Esophagus (tissue), 2 donors: ENCODE measurements at regions not wholly inside any gene's neighbourhood (a gene's known extent, or its start where the extent isn't known, plus 50 kb on each side); places are given as distances from the start of the nearest gene placed in this dataset.
"Not testable (repeated sequence)": the region's sequence is repeated elsewhere in the genome, so short reads cannot be mapped to it uniquely, and the experiment has no call there.

Experiments used
- H3K27ac ChIP-seq, 2 donors: one replicate each; pipeline ENCODE4 v1.5.1; 2013; ENCODE audit warnings: low read depth in 2 of 2, mild to moderate bottlenecking in 2 of 2, inconsistent platforms in 1 of 2, low read length in 1 of 2, moderate library complexity in 1 of 2
- H3K27me3 ChIP-seq, 2 donors: one replicate each; pipeline ENCODE4 v1.6.1; 2013; ENCODE audit warnings: low read length in 2 of 2, control low read depth in 1 of 2, mild to moderate bottlenecking in 1 of 2; ENCODE audit not compliant: insufficient read depth in 2 of 2, control insufficient read depth in 1 of 2
- H3K36me3 ChIP-seq, 2 donors: one replicate each; pipeline ENCODE4 v1.6.1; 2013; ENCODE audit warnings: low read length in 1 of 2; ENCODE audit not compliant: control insufficient read depth in 2 of 2, insufficient read depth in 2 of 2
- H3K4me1 ChIP-seq, 2 donors: one replicate each; pipeline ENCODE4 v1.6.1; 2013; ENCODE audit warnings: low read length in 1 of 2; ENCODE audit not compliant: control insufficient read depth in 2 of 2, insufficient read depth in 2 of 2
- H3K4me3 ChIP-seq, 2 donors: one replicate each; pipeline ENCODE4 v1.5.1; 2013; ENCODE audit warnings: low read length in 2 of 2, mild to moderate bottlenecking in 2 of 2, low read depth in 1 of 2, moderate library complexity in 1 of 2
- H3K9me3 ChIP-seq, 2 donors: one replicate each; pipeline ENCODE4 v1.6.1; 2013; ENCODE audit warnings: mild to moderate bottlenecking in 2 of 2, low read depth in 1 of 2, low read length in 1 of 2, moderate library complexity in 1 of 2; ENCODE audit not compliant: control insufficient read depth in 2 of 2, insufficient read depth in 1 of 2
- WGBS, 2 donors: extraction: QIAGEN DNeasy Blood & Tissue Kit; methylation state at CpG; one replicate each; pipeline ENCODE4 v1.1.7; 2013; 5-methylcytosine and 5-hydroxymethylcytosine counted together
- donor health status: healthy with polysubstance abuse.
- donor health status: Bipolar disorder and iron deficiency.

DNA sequence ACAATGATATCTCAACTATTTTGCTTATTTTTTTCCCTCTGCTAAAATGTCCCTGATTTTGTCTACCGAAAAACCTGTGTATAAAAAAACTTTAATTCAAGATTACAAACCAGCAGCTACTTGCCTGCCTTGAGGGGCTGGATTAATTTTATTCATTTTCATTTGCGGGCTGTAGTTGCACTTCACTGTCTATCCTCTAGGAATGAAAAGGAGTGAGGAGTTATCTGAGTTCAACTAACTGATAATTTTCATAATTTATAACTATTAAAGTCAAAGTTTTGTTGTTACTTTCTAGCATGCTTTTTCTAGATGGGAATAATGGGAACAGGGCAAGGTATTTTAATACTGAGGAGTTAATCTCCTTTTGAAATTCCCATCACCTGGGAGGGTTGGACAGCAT lies 50.3 kb upstream of the AGTPBP1 start:
- not testable (repeated sequence) for H3K36me3 ChIP-seq, H3K4me1 ChIP-seq, H3K9me3 ChIP-seq, H3K27me3 ChIP-seq, H3K27ac ChIP-seq, H3K4me3 ChIP-seq
- WGBS, 2 donors = 38 to 54% methylated on average over 2 of the region's 2 CpGs

GRCh38 chr9:85802978-85803695 lies 61.4 kb upstream of the AGTPBP1 start:
- not testable (repeated sequence) for H3K9me3 ChIP-seq, H3K27me3 ChIP-seq, H3K4me1 ChIP-seq, H3K36me3 ChIP-seq, H3K4me3 ChIP-seq, H3K27ac ChIP-seq
- WGBS, 2 donors = 49 to 54% methylated on average over 6 of the region's 6 CpGs

- WGBS, 2 donors = 1 to 2% methylated on average over 15 to 16 of the region's 16 CpGs
- H3K36me3 ChIP-seq, H3K27me3 ChIP-seq, H3K9me3 ChIP-seq, H3K4me1 ChIP-seq: not testable (repeated sequence)
- Histone ChIP-seq H3K27ac (peak overlapping the region; percentile 37 to 86), H3K4me3 (peak overlapping the region; percentile 80 to 88)
Observed at GRCh38 chr9:85804847-85805133, 63.0 kb upstream of the AGTPBP1 start.

GRCh38 chr9:85805134-85806005 lies 63.6 kb upstream of the AGTPBP1 start:
- not testable (repeated sequence) for H3K4me1 ChIP-seq, H3K36me3 ChIP-seq, H3K27me3 ChIP-seq, H3K9me3 ChIP-seq
- Histone ChIP-seq H3K4me3 (peak overlapping the region; percentile 80 to 88), H3K27ac (peak overlapping the region; percentile 84 to 86)
- WGBS, 2 donors = 0 to 1% methylated on average over 67 to 111 of the region's 111 CpGs

- 82 to 93% methylated on average over 2 of the region's 2 CpGs for WGBS, 2 donors
- H3K27me3 ChIP-seq, H3K4me1 ChIP-seq, H3K27ac ChIP-seq, H3K4me3 ChIP-seq, H3K9me3 ChIP-seq, H3K36me3 ChIP-seq: not testable (repeated sequence)
Observed at GRCh38 chr9:85808329-85808728, 66.6 kb upstream of the AGTPBP1 start.

GRCh38 chr9:85813388-85813787 lies 71.6 kb upstream of the AGTPBP1 start:
- 92 to 93% methylated on average over 2 of the region's 2 CpGs for WGBS, 2 donors
- H3K27ac ChIP-seq, H3K4me3 ChIP-seq, H3K9me3 ChIP-seq, H3K36me3 ChIP-seq, H3K27me3 ChIP-seq, H3K4me1 ChIP-seq: not testable (repeated sequence)

DNA sequence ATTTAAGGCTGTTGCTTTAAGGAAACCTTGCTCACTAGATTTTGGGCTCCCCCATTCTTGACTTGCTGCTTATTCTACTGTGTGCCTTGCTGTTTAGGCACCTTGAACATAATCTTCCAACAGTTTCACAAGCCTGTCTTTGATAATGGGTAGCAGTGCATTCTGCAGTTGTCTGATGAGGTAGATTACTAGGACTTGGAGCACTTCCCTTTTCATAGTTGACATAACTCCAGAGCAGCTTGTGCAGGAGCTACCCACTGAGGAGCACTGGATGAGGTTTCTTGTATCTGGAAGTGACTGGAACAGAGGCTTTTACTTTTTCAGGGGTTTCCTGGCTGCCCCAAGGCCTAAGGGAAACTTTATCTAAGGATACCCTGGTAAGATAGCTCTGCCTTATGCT lies 73.0 kb upstream of the AGTPBP1 start:
- H3K27ac ChIP-seq, H3K4me3 ChIP-seq, H3K9me3 ChIP-seq, H3K27me3 ChIP-seq, H3K36me3 ChIP-seq, H3K4me1 ChIP-seq: not testable (repeated sequence)

DNA sequence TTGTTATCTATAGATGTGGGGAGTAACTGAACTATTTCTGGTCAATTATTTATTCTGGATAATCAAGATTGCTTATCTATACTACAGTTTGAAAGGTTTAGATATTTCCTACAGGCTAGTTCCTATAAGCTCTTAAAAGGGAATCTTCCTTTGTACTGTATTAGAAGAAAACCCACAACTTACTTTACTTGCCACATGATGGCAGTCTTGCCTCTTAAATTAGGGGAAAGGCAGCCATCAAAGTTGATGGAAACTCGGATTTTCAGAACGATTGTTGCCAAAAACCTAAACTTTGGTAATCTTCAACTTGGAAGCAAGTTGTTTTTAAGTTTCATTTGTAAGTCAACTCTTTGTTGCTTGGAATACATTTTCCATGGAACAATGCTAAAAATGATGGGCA lies 77.2 kb upstream of the AGTPBP1 start:
- H3K9me3 ChIP-seq, H3K4me3 ChIP-seq, H3K36me3 ChIP-seq, H3K4me1 ChIP-seq, H3K27ac ChIP-seq, H3K27me3 ChIP-seq: not testable (repeated sequence)
- 3 to 4% methylated on average over 2 of the region's 2 CpGs for WGBS, 2 donors

DNA sequence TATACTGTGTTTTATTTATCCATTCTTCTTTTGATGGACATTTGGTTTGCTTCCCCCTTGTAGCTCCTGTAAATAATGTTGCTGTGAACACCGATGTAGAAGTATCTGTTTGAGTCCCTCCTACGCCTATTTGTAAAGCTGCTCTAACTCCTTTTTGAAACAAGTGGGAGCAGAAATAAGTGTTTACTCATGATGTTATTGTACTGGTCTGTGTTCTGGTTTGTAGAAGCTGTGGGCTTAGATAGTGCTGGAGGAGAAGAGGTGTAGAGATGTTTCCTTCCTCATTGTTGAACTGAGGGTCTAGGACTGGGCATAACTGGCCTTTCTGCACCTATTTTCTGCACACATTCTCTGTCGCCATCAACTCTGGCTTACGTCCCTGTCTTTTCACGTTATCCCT lies 78.8 kb upstream of the AGTPBP1 start:
- not testable (repeated sequence) for H3K9me3 ChIP-seq, H3K27me3 ChIP-seq, H3K4me3 ChIP-seq, H3K36me3 ChIP-seq, H3K27ac ChIP-seq, H3K4me1 ChIP-seq
- 80 to 84% methylated on average over 4 of the region's 5 CpGs for WGBS, 2 donors

- 82 to 89% methylated on average over 1 of the region's 1 CpG for WGBS, 2 donors
Observed at GRCh38 chr9:85824949-85825348, 83.2 kb upstream of the AGTPBP1 start.

More at GRCh38 chr9:85824949-85825348, 83.2 kb upstream of the AGTPBP1 start:
- not testable (repeated sequence) for H3K9me3 ChIP-seq, H3K27me3 ChIP-seq, H3K27ac ChIP-seq, H3K4me1 ChIP-seq, H3K4me3 ChIP-seq, H3K36me3 ChIP-seq
